LNCAP (cell line): ENCODE measurements at regions not wholly inside any gene's neighbourhood (a gene's known extent, or its start where the extent isn't known, plus 50 kb on each side); places are given as distances from the start of the nearest gene placed in this dataset.

ENCODE experiments used
- CTCF ChIP-seq: fragments of 450-650 bp; IDR thresholded peaks from 2 replicates; pipeline ENCODE4 v1.5.1; 2017; ENCODE audit warnings: mild to moderate bottlenecking

GRCh38 chr2:10234409-10235094 is 68.2 kb upstream of the HPCAL1 start:
- TF ChIP-seq CTCF = no peak

GRCh38 chr2:10235099-10235908 is 67.4 kb upstream of the HPCAL1 start:
- no peak for TF ChIP-seq CTCF

GRCh38 chr2:10235909-10236550 is 66.7 kb upstream of the HPCAL1 start:
- no peak for TF ChIP-seq CTCF

GRCh38 chr2:10236571-10237391 is 65.9 kb upstream of the HPCAL1 start:
- no peak for TF ChIP-seq CTCF

- TF ChIP-seq CTCF = no peak
Measured at GRCh38 chr2:10237392-10238321, 65.0 kb upstream of the HPCAL1 start.

GRCh38 chr2:10238396-10238795 is 64.3 kb upstream of the HPCAL1 start:
- TF ChIP-seq CTCF = no peak
